Brain microvascular endothelial cell (primary cell): ENCODE measurements at regions not wholly inside any gene's neighbourhood (a gene's known extent, or its start where the extent isn't known, plus 50 kb on each side); places are given as distances from the start of the nearest gene placed in this dataset.
"Not testable (repeated sequence)": the region's sequence is repeated elsewhere in the genome, so short reads cannot be mapped to it uniquely, and the experiment has no call there.

ENCODE experiments used
- DNase-seq: peaks from one replicate; pipeline ENCODE4 v3.0.0-alpha.2; 2020
- H3K27ac ChIP-seq: fragments of 250-450 bp; sonication (Bioruptor Pico); 2 replicates; pipeline ENCODE4 v1.5.1; 2020; ENCODE audit warnings: mild to moderate bottlenecking, moderate library complexity
- H3K27me3 ChIP-seq: fragments of 250-450 bp; sonication (Bioruptor Pico); replicated peaks from 2 replicates; pipeline ENCODE4 v1.5.1; 2020; ENCODE audit warnings: mild to moderate bottlenecking
- H3K36me3 ChIP-seq: fragments of 250-450 bp; sonication (Bioruptor Pico); replicated peaks from 2 replicates; pipeline ENCODE4 v1.5.1; 2020; ENCODE audit warnings: mild to moderate bottlenecking
- H3K4me3 ChIP-seq: 2 replicates; pipeline ENCODE4 v1.5.1; 2011; ENCODE audit warnings: low read depth, mild to moderate bottlenecking, control low read depth, low read length, moderate library complexity
- CTCF ChIP-seq: IDR thresholded peaks from 2 replicates; pipeline ENCODE4 v1.5.1; 2011; ENCODE audit warnings: low read depth, mild to moderate bottlenecking, moderate library complexity, low read length, control low read depth, inconsistent platforms; ENCODE audit errors: missing control alignments
- in situ Hi-C: cut with HindIII; loops from 2 replicates; pipeline ENCODE4 v1.10.0; 2017; ENCODE audit warnings: low sequenced_read_pairs, low pct_ligation_motif_present

- H3K27ac ChIP-seq = no peak overlapping the region
- H3K27me3 ChIP-seq = peaks cover 2% of the 10 kb centered on the region
- in situ Hi-C loops = no loop called here
Observed at GRCh38 chr1:228655796-228656394, 79.4 kb upstream of the RHOU start.

GRCh38 chr1:228662007-228662689, 73.1 kb upstream of the RHOU start:
- H3K4me3 ChIP-seq, H3K27me3 ChIP-seq, H3K27ac ChIP-seq, in situ Hi-C loops, H3K36me3 ChIP-seq, DNase-seq: not testable (repeated sequence)

More at GRCh38 chr1:228655796-228656394, 79.4 kb upstream of the RHOU start:
- no peak for TF ChIP-seq CTCF
- no peak overlapping the region for H3K4me3 ChIP-seq
- DNase-seq = no peak
- no peaks in the 10 kb centered on the region for H3K36me3 ChIP-seq

- DNase-seq = peak; percentile 51
- in situ Hi-C loops = no loop called here
- TF ChIP-seq CTCF = peak; percentile 76
- Histone ChIP-seq H3K4me3 (no peak overlapping the region), H3K27ac (no peak overlapping the region), H3K27me3 (no peaks in the 10 kb centered on the region), H3K36me3 (no peaks in the 10 kb centered on the region)
Observed at GRCh38 chr1:228664399-228664914, 70.8 kb upstream of the RHOU start.

- TF ChIP-seq CTCF = no peak
- Histone ChIP-seq H3K27me3 (no peaks in the 10 kb centered on the region), H3K36me3 (no peaks in the 10 kb centered on the region), H3K4me3 (no peak overlapping the region), H3K27ac (no peak overlapping the region)
- in situ Hi-C loops = no loop called here
- no peak for DNase-seq
Observed at GRCh38 chr1:228666686-228667623, 68.3 kb upstream of the RHOU start.

GRCh38 chr1:228668553-228669241, 66.6 kb upstream of the RHOU start:
- TF ChIP-seq CTCF = no peak
- no peak for DNase-seq
- no peaks in the 10 kb centered on the region for H3K27me3 ChIP-seq
- H3K27ac ChIP-seq = no peak overlapping the region
- no peaks in the 10 kb centered on the region for H3K36me3 ChIP-seq
- no peak overlapping the region for H3K4me3 ChIP-seq
- in situ Hi-C loops = no loop called here

GRCh38 chr1:228669242-228669585, 66.1 kb upstream of the RHOU start:
- in situ Hi-C loops = no loop called here
- Histone ChIP-seq H3K36me3 (no peaks in the 10 kb centered on the region), H3K27me3 (no peaks in the 10 kb centered on the region), H3K4me3 (no peak overlapping the region), H3K27ac (no peak overlapping the region)
- DNase-seq = no peak
- no peak for TF ChIP-seq CTCF

- DNase-seq, in situ Hi-C loops, H3K27ac ChIP-seq, H3K36me3 ChIP-seq, H3K27me3 ChIP-seq, H3K4me3 ChIP-seq: not testable (repeated sequence)
Observed at GRCh38 chr1:228681076-228681565, 54.2 kb upstream of the RHOU start.
